Parathyroid adenoma (tissue), 2 donors: ENCODE measurements at regions not wholly inside any gene's neighbourhood (a gene's known extent, or its start where the extent isn't known, plus 50 kb on each side); places are given as distances from the start of the nearest gene placed in this dataset.

Experiments used
- H2AFZ ChIP-seq: fragments of 300-600 bp; sonication (generic); one replicate; pipeline ENCODE4 v1.7.0; 2017; ENCODE audit warnings: antibody characterized with exemption, mild to moderate bottlenecking
- H3K27ac ChIP-seq: fragments of 300-600 bp; sonication (generic); one replicate; pipeline ENCODE4 v1.7.0; 2017
- H3K27me3 ChIP-seq: fragments of 300-600 bp; sonication (generic); one replicate; pipeline ENCODE4 v1.7.0; 2017; ENCODE audit warnings: low read length; ENCODE audit not compliant: control insufficient read depth, insufficient read depth
- H3K36me3 ChIP-seq: fragments of 300-600 bp; sonication (generic); one replicate; pipeline ENCODE4 v1.7.0; 2017; ENCODE audit warnings: low read length; ENCODE audit not compliant: control insufficient read depth, insufficient read depth
- H3K4me1 ChIP-seq: fragments of 300-600 bp; sonication (generic); one replicate; pipeline ENCODE4 v1.7.0; 2017; ENCODE audit warnings: control low read depth
- H3K4me2 ChIP-seq: fragments of 300-600 bp; sonication (generic); one replicate; pipeline ENCODE4 v1.7.0; 2017; ENCODE audit warnings: low read length
- H3K4me3 ChIP-seq: fragments of 300-600 bp; sonication (generic); one replicate; pipeline ENCODE4 v1.7.0; 2017; ENCODE audit warnings: low read depth, low read length
- H3K79me2 ChIP-seq: fragments of 300-600 bp; sonication (generic); one replicate; pipeline ENCODE4 v1.7.0; 2017; ENCODE audit warnings: control low read depth
- H3K9ac ChIP-seq: fragments of 300-600 bp; sonication (generic); one replicate; pipeline ENCODE4 v1.7.0; 2017; ENCODE audit warnings: mild to moderate bottlenecking
- H3K9me3 ChIP-seq: fragments of 300-600 bp; sonication (generic); one replicate; pipeline ENCODE4 v1.7.0; 2017; ENCODE audit warnings: low read length; ENCODE audit not compliant: control insufficient read depth
- TF ChIP-seq, protein P1 (sequence below): fragments of 300-600 bp; sonication (generic); IDR thresholded peaks from one replicate; pipeline ENCODE4 v1.7.0; 2017; ENCODE audit warnings: antibody characterized with exemption, mild to moderate bottlenecking
- donor health status: primary hyperparathyroidism.

DNA sequence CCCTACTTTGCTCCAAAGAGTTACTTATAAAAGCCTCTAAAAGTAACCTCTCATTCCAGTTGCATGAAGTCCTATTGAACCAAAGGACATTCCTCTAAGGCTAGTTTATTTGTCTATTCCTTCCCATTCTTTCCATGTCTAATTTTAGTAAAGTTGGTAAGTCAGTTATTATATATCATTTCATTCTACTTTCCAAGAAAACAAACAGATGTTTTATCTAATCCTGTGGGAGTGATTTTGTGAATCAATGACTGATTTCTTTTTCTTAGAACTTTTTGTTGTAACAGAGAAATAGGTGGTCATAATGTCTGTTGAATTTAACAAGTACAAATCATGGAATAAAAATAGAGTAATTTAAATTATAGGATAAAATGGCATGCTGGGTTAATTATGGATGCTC is 286.3 kb downstream of the FSIP2 start:
- Histone ChIP-seq H3K4me2 (no peak overlapping the region), H3K27ac (no peak overlapping the region), H2AFZ (no peak overlapping the region), H3K36me3 (no peaks in the 10 kb centered on the region), H3K79me2 (no peaks in the 10 kb centered on the region), H3K4me1 (no peaks in the 10 kb centered on the region), H3K9me3 (no peaks in the 10 kb centered on the region), H3K9ac (no peak overlapping the region), H3K4me3 (no peak overlapping the region), H3K27me3 (no peaks in the 10 kb centered on the region)
- TF ChIP-seq, protein P1, sequence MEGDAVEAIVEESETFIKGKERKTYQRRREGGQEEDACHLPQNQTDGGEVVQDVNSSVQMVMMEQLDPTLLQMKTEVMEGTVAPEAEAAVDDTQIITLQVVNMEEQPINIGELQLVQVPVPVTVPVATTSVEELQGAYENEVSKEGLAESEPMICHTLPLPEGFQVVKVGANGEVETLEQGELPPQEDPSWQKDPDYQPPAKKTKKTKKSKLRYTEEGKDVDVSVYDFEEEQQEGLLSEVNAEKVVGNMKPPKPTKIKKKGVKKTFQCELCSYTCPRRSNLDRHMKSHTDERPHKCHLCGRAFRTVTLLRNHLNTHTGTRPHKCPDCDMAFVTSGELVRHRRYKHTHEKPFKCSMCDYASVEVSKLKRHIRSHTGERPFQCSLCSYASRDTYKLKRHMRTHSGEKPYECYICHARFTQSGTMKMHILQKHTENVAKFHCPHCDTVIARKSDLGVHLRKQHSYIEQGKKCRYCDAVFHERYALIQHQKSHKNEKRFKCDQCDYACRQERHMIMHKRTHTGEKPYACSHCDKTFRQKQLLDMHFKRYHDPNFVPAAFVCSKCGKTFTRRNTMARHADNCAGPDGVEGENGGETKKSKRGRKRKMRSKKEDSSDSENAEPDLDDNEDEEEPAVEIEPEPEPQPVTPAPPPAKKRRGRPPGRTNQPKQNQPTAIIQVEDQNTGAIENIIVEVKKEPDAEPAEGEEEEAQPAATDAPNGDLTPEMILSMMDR: no peak

DNA sequence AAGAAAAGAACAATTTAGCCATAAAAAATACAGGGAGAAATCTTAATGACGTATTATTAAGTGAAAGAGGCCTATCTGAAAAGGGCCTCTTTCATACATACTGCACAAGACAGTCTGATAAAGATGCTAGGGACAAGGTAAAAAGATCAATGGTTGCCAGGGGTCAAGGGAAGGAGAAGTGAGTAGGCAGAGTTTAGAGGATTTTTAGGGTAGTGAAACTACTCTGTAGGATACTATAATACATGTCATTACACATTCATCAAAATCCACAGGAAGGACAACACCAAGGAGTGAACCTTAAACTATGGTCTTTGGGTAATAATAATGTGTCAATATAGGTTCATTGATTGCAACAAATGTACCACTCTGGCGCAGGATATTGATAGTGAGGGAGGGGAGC is 289.3 kb downstream of the FSIP2 start:
- TF ChIP-seq, protein P1: no peak
- no peaks in the 10 kb centered on the region for H3K79me2 ChIP-seq
- no peaks in the 10 kb centered on the region for H3K27me3 ChIP-seq
- no peak overlapping the region for H3K4me2 ChIP-seq
- H3K27ac ChIP-seq: no peak overlapping the region
- H3K36me3 ChIP-seq: no peaks in the 10 kb centered on the region
- no peaks in the 10 kb centered on the region for H3K4me1 ChIP-seq
- H2AFZ ChIP-seq: no peak overlapping the region
- no peak overlapping the region for H3K9ac ChIP-seq
- no peak overlapping the region for H3K4me3 ChIP-seq
- no peaks in the 10 kb centered on the region for H3K9me3 ChIP-seq

DNA sequence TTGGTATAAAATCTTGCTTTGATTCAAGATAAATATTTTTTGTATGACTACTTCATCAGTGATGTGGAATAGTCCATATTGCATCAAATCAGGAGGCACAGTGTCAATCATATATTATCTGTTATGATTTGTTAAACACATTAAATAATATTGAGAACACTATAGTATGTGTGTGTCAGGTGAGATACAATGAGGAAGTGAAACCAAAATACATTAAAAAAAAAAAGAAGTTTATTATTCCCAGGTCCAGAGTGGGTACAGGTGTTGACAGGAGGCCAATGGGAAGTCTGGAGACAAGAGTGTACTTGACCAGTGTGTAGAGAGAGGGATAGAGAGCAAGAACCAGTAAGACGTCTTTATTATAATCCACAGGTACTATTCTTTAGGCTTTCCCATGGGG is 292.6 kb downstream of the FSIP2 start:
- TF ChIP-seq, protein P1: no peak
- Histone ChIP-seq H3K4me1 (no peaks in the 10 kb centered on the region), H3K4me2 (no peak overlapping the region), H3K27me3 (no peaks in the 10 kb centered on the region), H3K36me3 (no peaks in the 10 kb centered on the region), H3K27ac (no peak overlapping the region), H3K9me3 (no peaks in the 10 kb centered on the region), H3K79me2 (no peaks in the 10 kb centered on the region), H3K9ac (no peak overlapping the region), H2AFZ (no peak overlapping the region), H3K4me3 (no peak overlapping the region)

DNA sequence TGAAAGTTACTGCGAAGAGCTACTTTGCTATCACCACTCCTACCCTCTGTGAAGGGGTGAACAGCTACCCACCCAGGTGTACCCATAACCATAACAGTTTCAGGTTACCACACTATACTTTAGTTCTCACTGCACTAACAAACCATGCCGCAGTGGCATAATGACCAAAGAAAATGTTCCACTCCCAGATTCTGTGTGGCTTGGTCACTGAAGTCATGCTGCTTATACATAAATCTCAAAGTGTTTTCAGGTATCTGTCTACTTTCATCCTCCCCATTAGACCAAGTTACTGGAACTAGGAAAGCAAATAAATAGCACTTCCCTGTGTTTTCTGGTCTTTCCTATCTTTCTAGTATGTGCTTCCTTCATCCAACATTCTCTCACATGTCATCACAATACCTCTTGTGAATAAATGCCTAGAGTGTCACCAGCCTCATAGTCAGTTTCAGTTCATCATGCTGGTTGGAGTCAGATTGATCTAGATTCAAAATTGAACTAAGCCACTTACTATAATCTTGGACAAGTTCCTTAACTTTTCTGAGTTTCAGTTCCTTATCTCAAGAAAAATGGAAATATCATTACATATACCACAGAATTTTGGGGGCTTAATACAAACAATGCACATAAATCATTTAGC is 293.6 kb downstream of the FSIP2 start:
- H3K4me2 ChIP-seq: no peak overlapping the region
- H3K4me3 ChIP-seq: no peak overlapping the region
- no peak overlapping the region for H2AFZ ChIP-seq
- no peaks in the 10 kb centered on the region for H3K79me2 ChIP-seq
- no peaks in the 10 kb centered on the region for H3K4me1 ChIP-seq
- TF ChIP-seq, protein P1: no peak
- H3K9ac ChIP-seq: no peak overlapping the region
- H3K36me3 ChIP-seq: no peaks in the 10 kb centered on the region
- no peak overlapping the region for H3K27ac ChIP-seq
- H3K27me3 ChIP-seq: no peaks in the 10 kb centered on the region
- H3K9me3 ChIP-seq: no peaks in the 10 kb centered on the region

DNA sequence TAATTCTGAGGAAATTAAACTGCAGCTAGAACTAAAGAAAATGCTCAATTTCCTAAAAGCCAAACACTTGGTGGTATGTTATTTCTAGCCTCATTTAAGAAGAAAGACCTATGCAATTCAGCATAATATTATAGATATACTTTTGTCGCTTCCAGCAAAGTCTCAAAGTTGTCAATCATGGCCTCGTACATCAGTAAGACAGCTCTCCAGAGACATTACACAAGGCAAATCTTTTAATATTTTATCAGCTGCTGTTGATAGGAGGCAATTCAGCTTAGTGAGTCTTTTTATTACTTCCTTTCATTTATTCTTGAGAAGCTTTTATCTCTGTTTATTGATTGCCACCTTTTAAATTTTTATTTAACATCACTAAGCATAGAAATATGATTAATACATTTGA is 294.3 kb downstream of the FSIP2 start:
- no peaks in the 10 kb centered on the region for H3K9me3 ChIP-seq
- no peak overlapping the region for H3K4me2 ChIP-seq
- H3K36me3 ChIP-seq: no peaks in the 10 kb centered on the region
- no peaks in the 10 kb centered on the region for H3K4me1 ChIP-seq
- no peak overlapping the region for H2AFZ ChIP-seq
- H3K27ac ChIP-seq: no peak overlapping the region
- TF ChIP-seq, protein P1: no peak
- no peak overlapping the region for H3K4me3 ChIP-seq
- H3K9ac ChIP-seq: no peak overlapping the region
- H3K79me2 ChIP-seq: no peaks in the 10 kb centered on the region
- no peaks in the 10 kb centered on the region for H3K27me3 ChIP-seq
